ENCODE measurements at regions not wholly inside any gene's neighbourhood (a gene's known extent, or its start where the extent isn't known, plus 50 kb on each side); places are given as distances from the start of the nearest gene placed in this dataset.

- Histone ChIP-seq H3K4me1 (no peaks in the 10 kb centered on the region), H3K9me3 (no peaks in the 10 kb centered on the region), H3K27me3 (no peaks in the 10 kb centered on the region), H3K4me3 (no peak overlapping the region), H3K36me3 (no peaks in the 10 kb centered on the region), H3K27ac (no peak overlapping the region)
- FAIRE-seq (no peak), DNase-seq (no peak), ATAC-seq (no peak)
- intact Hi-C loops (cut with DNase I), result no loop called here
- 82 to 87% methylated on average over 5 of the region's 5 CpGs for WGBS, 2 donors
- TF ChIP-seq CTCF (IDR thresholded peaks at IDR 0.05), result no peak
Measured at GRCh38 chr5:173735691-173736090, 119.2 kb upstream of the BOD1 start.

GRCh38 chr5:173736374-173736773 lies 119.9 kb upstream of the BOD1 start:
- DNase-seq (no peak), FAIRE-seq (no peak), ATAC-seq (no peak)
- Histone ChIP-seq H3K9me3 (no peaks in the 10 kb centered on the region), H3K27ac (no peak overlapping the region), H3K27me3 (no peaks in the 10 kb centered on the region), H3K4me1 (no peaks in the 10 kb centered on the region), H3K36me3 (no peaks in the 10 kb centered on the region), H3K4me3 (no peak overlapping the region)
- 58 to 61% methylated on average over 3 to 4 of the region's 4 CpGs for WGBS, 2 donors
- intact Hi-C loops (cut with DNase I), result no loop called here
- no peak for TF ChIP-seq CTCF (IDR thresholded peaks at IDR 0.05)

GRCh38 chr5:173736923-173737412 lies 120.5 kb upstream of the BOD1 start:
- Histone ChIP-seq H3K4me1 (no peaks in the 10 kb centered on the region), H3K36me3 (no peaks in the 10 kb centered on the region), H3K9me3 (no peaks in the 10 kb centered on the region), H3K27me3 (no peaks in the 10 kb centered on the region), H3K27ac (no peak overlapping the region), H3K4me3 (no peak overlapping the region)
- WGBS, 2 donors, result 74 to 89% methylated on average over 8 of the region's 8 CpGs
- no peak for FAIRE-seq
- ATAC-seq, result peak in 1 of 4 donors; percentile 11
- DNase-seq, result no peak
- TF ChIP-seq CTCF (IDR thresholded peaks at IDR 0.05), result no peak
- intact Hi-C loops (cut with DNase I), result no loop called here

- no peak for TF ChIP-seq CTCF (IDR thresholded peaks at IDR 0.05)
- no peak overlapping the region for H3K4me3 ChIP-seq
- no peak overlapping the region for H3K27ac ChIP-seq
- intact Hi-C loops (cut with DNase I), result no loop called here
- 77 to 83% methylated on average over 4 to 5 of the region's 5 CpGs for WGBS, 2 donors
- ATAC-seq (no peak), FAIRE-seq (no peak), DNase-seq (no peak)
- H3K27me3 ChIP-seq, result no peaks in the 10 kb centered on the region
- H3K9me3 ChIP-seq, result no peaks in the 10 kb centered on the region
- no peaks in the 10 kb centered on the region for H3K36me3 ChIP-seq
- no peaks in the 10 kb centered on the region for H3K4me1 ChIP-seq
Measured at GRCh38 chr5:173739741-173740140, 123.3 kb upstream of the BOD1 start.

- FAIRE-seq (no peak), DNase-seq (no peak), ATAC-seq (no peak)
- intact Hi-C loops (cut with DNase I), result no loop called here
- 92 to 93% methylated on average over 10 of the region's 10 CpGs for WGBS, 2 donors
- no peaks in the 10 kb centered on the region for H3K27me3 ChIP-seq
- TF ChIP-seq CTCF (IDR thresholded peaks at IDR 0.05), result no peak
- H3K27ac ChIP-seq, result no peak overlapping the region
- no peaks in the 10 kb centered on the region for H3K36me3 ChIP-seq
- H3K4me3 ChIP-seq, result no peak overlapping the region
- no peaks in the 10 kb centered on the region for H3K4me1 ChIP-seq
- no peaks in the 10 kb centered on the region for H3K9me3 ChIP-seq
Measured at GRCh38 chr5:173740400-173740799, 124.0 kb upstream of the BOD1 start.
